Glomerular visceral epithelial cell (primary cell): ENCODE measurements at regions not wholly inside any gene's neighbourhood (a gene's known extent, or its start where the extent isn't known, plus 50 kb on each side); places are given as distances from the start of the nearest gene placed in this dataset.

Source experiments
- DNase-seq: peaks from one replicate; pipeline ENCODE4 v3.0.0-alpha.2; 2016; ENCODE audit errors: extremely low spot score

DNA sequence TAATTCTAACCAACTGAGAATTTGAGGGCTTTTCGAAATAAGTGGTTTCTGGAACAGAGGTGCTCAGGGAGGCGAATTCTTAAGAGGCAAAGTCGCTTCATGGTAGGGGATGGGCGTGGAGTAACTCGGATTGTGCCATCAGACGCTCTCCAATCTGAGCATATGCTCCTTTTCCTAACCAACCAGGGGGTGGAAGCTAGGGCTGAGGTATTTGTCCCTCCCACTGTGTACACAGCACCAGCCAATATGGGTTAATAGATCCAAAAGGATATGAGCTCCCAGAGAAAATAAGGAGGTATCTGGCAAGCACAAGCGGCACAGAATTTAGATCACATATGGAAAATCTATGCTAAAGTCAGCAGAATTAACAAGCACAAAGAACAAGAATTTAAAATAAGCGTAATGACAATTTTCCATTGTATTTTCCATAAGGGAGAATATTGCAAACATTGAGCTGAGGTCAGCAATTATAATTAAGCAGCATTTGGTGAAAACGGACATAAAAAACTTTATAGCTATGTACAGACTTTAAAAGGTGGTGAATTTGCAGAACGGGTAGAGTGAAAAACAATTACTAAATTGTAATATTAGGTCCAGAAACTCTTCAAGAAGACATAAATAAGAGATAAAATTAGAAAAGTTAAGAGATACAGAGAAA is 55.0 kb upstream of the PHACTR1 start:
- DNase-seq, result no peak
